NCI-H2171 (cell line): ENCODE measurements at regions not wholly inside any gene's neighbourhood (a gene's known extent, or its start where the extent isn't known, plus 50 kb on each side); places are given as distances from the start of the nearest gene placed in this dataset.

Experiments
- DNase-seq: peaks from one replicate; lab custom pipeline; 2025; lab: John Stamatoyannopoulos, UW

GRCh38 chr2:5751873-5752482, 59.8 kb downstream of the SOX11 start:
- no peak for DNase-seq

- DNase-seq, result no peak
Measured at GRCh38 chr2:5756272-5756671, 64.1 kb downstream of the SOX11 start.

GRCh38 chr2:5758346-5758745, 66.2 kb downstream of the SOX11 start:
- no peak for DNase-seq

GRCh38 chr2:5759949-5760348, 67.8 kb downstream of the SOX11 start:
- DNase-seq, result no peak

- no peak for DNase-seq
Measured at GRCh38 chr2:5763531-5763930, 71.3 kb downstream of the SOX11 start.

- no peak for DNase-seq
Measured at GRCh38 chr2:5764041-5764440, 71.9 kb downstream of the SOX11 start.

GRCh38 chr2:5766056-5766455, 73.9 kb downstream of the SOX11 start:
- DNase-seq, result no peak

GRCh38 chr2:5766561-5766960, 74.4 kb downstream of the SOX11 start:
- DNase-seq, result no peak

- no peak for DNase-seq
Measured at GRCh38 chr2:5777131-5777535, 84.9 kb downstream of the SOX11 start.

- no peak for DNase-seq
Measured at GRCh38 chr2:5781679-5782078, 89.5 kb downstream of the SOX11 start.

GRCh38 chr2:5782103-5782502, 89.9 kb downstream of the SOX11 start:
- no peak for DNase-seq

GRCh38 chr2:5788447-5788846, 96.3 kb downstream of the SOX11 start:
- DNase-seq, result no peak

GRCh38 chr2:5791371-5791770, 99.2 kb downstream of the SOX11 start:
- DNase-seq, result no peak

GRCh38 chr2:5794012-5794411, 101.8 kb downstream of the SOX11 start:
- no peak for DNase-seq

GRCh38 chr2:5798084-5798483, 105.9 kb downstream of the SOX11 start:
- DNase-seq, result no peak

GRCh38 chr2:5799348-5799747, 107.2 kb downstream of the SOX11 start:
- DNase-seq, result no peak

GRCh38 chr2:5803547-5803946, 111.4 kb downstream of the SOX11 start:
- DNase-seq, result no peak

- no peak for DNase-seq
Measured at GRCh38 chr2:5818961-5819600, 126.9 kb downstream of the SOX11 start.

GRCh38 chr2:5824126-5824525, 131.9 kb downstream of the SOX11 start:
- DNase-seq, result no peak

GRCh38 chr2:5825686-5826085, 133.5 kb downstream of the SOX11 start:
- no peak for DNase-seq

GRCh38 chr2:5826979-5827655, 134.9 kb downstream of the SOX11 start:
- peak; percentile 6 for DNase-seq

- no peak for DNase-seq
Measured at GRCh38 chr2:5834501-5834900, 142.3 kb downstream of the SOX11 start.

- no peak for DNase-seq
Measured at GRCh38 chr2:5839550-5839949, 147.4 kb downstream of the SOX11 start.

- no peak for DNase-seq
Measured at GRCh38 chr2:5841126-5841525, 148.9 kb downstream of the SOX11 start.
